HCT116 (cell line): ENCODE measurements at regions not wholly inside any gene's neighbourhood (a gene's known extent, or its start where the extent isn't known, plus 50 kb on each side); places are given as distances from the start of the nearest gene placed in this dataset.

Experiments used
- ATAC-seq: fragments of 200-7000 bp; cut with Tn5 transposase; 2 replicates; pipeline ENCODE4 v1.9.1; 2020; ENCODE audit warnings: mild to moderate bottlenecking, moderate library complexity
- BruUV-seq: library from RNA; stranded (reverse); fragments of 400-500 nt; replicated peaks from 2 replicates; lab custom pipeline; 2021; lab: Mats Ljungman, UMichigan
- CTCF ChIA-PET: fragments of 300-600 bp; sonication (Branson Sonifier 250); formaldehyde crosslinking; loops from one replicate; lab custom pipeline; 2021; ENCODE audit warnings: antibody characterized with exemption; lab: Charles Lee
- POLR2A ChIA-PET: fragments of 300-600, 350-600 bp; sonication (Branson Sonifier 250); formaldehyde crosslinking; loops from one replicate; lab custom pipeline; 2021; ENCODE audit warnings: antibody characterized with exemption; lab: Charles Lee
- RAD21 ChIA-PET, 2 experiments: fragments of 300-600 bp; sonication (Branson Sonifier 250); formaldehyde crosslinking; loops; one replicate each; lab custom pipeline; 2023; ENCODE audit warnings: low total read pairs in 2 of 2; ENCODE audit not compliant: uncharacterized antibody in 2 of 2, unreplicated experiment in 2 of 2, low non-redundant PET in 1 of 2; lab: Charles Lee
- DNase-seq: peaks from one replicate; pipeline ENCODE4 v3.0.0-alpha.2; 2010; ENCODE audit warnings: low read depth, low spot score
- H2AFZ ChIP-seq: fragments of 200-600 bp; shearing (Covaris generic), sonication (generic); 2 replicates; pipeline ENCODE4 v1.6.1; 2017; ENCODE audit warnings: low read depth, mixed run types, mixed read lengths, antibody characterized with exemption, low read length; ENCODE audit not compliant: poor library complexity, severe bottlenecking
- H3K27ac ChIP-seq: 2 replicates; pipeline ENCODE4 v1.5.1; 2012; ENCODE audit warnings: low read depth, low read length
- H3K27me3 ChIP-seq: fragments of 200-600 bp; sonication (generic); 2 replicates; pipeline ENCODE4 v1.6.1; 2016; ENCODE audit warnings: mixed run types, low read length, mixed read lengths; ENCODE audit not compliant: insufficient read depth
- H3K36me3 ChIP-seq, 2 experiments: fragments of 200-500 bp in 1 of 2; fragments of 200-600 bp in 1 of 2; sonication (Bioruptor generic) in 1 of 2; sonication (generic) in 1 of 2; 2 replicates each; pipeline versions ENCODE4 v1.5.1 to v1.6.1; 2014 to 2016; ENCODE audit warnings: low read length in 2 of 2, inconsistent platforms in 1 of 2, mixed read lengths in 1 of 2, mixed run types in 1 of 2; ENCODE audit not compliant: insufficient read depth in 2 of 2, control insufficient read depth in 1 of 2
- H3K4me1 ChIP-seq, 2 experiments: fragments of 200-600 bp in 1 of 2; sonication (generic) in 1 of 2; 2 replicates each; pipeline versions ENCODE4 v1.5.1 to v1.6.1; 2012 to 2017; ENCODE audit warnings: low read length in 2 of 2, inconsistent platforms in 1 of 2, mild to moderate bottlenecking in 1 of 2, mixed read lengths in 1 of 2, mixed run types in 1 of 2, moderate library complexity in 1 of 2; ENCODE audit not compliant: insufficient read depth in 2 of 2, control insufficient read depth in 1 of 2
- H3K4me2 ChIP-seq: fragments of 200-600 bp; sonication (generic); 2 replicates; pipeline ENCODE4 v1.6.1; 2017; ENCODE audit warnings: mixed run types, low read length, mixed read lengths
- H3K4me3 ChIP-seq, 2 experiments: fragments of 200-600 bp in 1 of 2; sonication (generic) in 1 of 2; replicated peaks in 1 of 2; 2 replicates each; pipeline ENCODE4 v1.5.1; 2011 to 2016; ENCODE audit warnings: low read length in 2 of 2, control low read depth in 1 of 2, low read depth in 1 of 2, mild to moderate bottlenecking in 1 of 2, mixed read lengths in 1 of 2, mixed run types in 1 of 2
- H3K79me2 ChIP-seq: fragments of 200-600 bp; sonication (generic); 2 replicates; pipeline ENCODE4 v1.6.1; 2017; ENCODE audit warnings: mild to moderate bottlenecking, mixed run types, low read length, moderate library complexity, mixed read lengths; ENCODE audit not compliant: insufficient read depth
- H3K9ac ChIP-seq: fragments of 200-600 bp; sonication (generic); 2 replicates; pipeline ENCODE4 v1.6.1; 2016; ENCODE audit warnings: low read length, mixed read lengths
- H3K9me2 ChIP-seq: fragments of 200-600 bp; sonication (generic), shearing (Covaris generic); 2 replicates; pipeline ENCODE4 v1.6.1; 2017; ENCODE audit warnings: mixed run types, mild to moderate bottlenecking, moderate library complexity; ENCODE audit not compliant: insufficient read depth
- H3K9me3 ChIP-seq, 2 experiments: fragments of 200-500 bp in 1 of 2; fragments of 200-600 bp in 1 of 2; sonication (Bioruptor generic) in 1 of 2; sonication (generic) in 1 of 2; 2 replicates each; pipeline ENCODE4 v1.6.1; 2014 to 2017; ENCODE audit warnings: low read length in 2 of 2, mixed read lengths in 2 of 2, inconsistent platforms in 1 of 2, low read depth in 1 of 2, mild to moderate bottlenecking in 1 of 2, mixed run types in 1 of 2, moderate library complexity in 1 of 2; ENCODE audit not compliant: control insufficient read depth in 1 of 2, insufficient read depth in 1 of 2
- H4K20me1 ChIP-seq: fragments of 200-600 bp; sonication (generic), shearing (Covaris generic); 2 replicates; pipeline ENCODE4 v1.6.1; 2017; ENCODE audit warnings: mixed run types, mild to moderate bottlenecking, moderate library complexity; ENCODE audit not compliant: insufficient read depth
- ELF1 ChIP-seq: IDR thresholded peaks from 2 replicates; pipeline ENCODE4 v1.6.1; 2012; ENCODE audit warnings: low read depth, borderline replicate concordance
- FOSL1 ChIP-seq: IDR thresholded peaks from 2 replicates; pipeline ENCODE4 v1.6.1; 2012; ENCODE audit warnings: low read depth
- POLR2AphosphoS5 ChIP-seq: IDR thresholded peaks from 2 replicates; pipeline ENCODE4 v1.6.1; 2011; ENCODE audit warnings: mild to moderate bottlenecking, low read depth, low read length, moderate library complexity
- SRF ChIP-seq: IDR thresholded peaks from 2 replicates; pipeline ENCODE4 v1.6.1; 2012; ENCODE audit warnings: low read depth
- ZNF274 ChIP-seq: fragments of 200-500 bp; sonication (Bioruptor generic); IDR thresholded peaks from 2 replicates; pipeline ENCODE4 v1.6.1; 2014; ENCODE audit warnings: mild to moderate bottlenecking, low read depth, low read length, inconsistent platforms
- intact Hi-C: fragments of 100-400 bp; cut with micrococcal nuclease; formaldehyde crosslinking; loops from 2 replicates; pipeline ENCODE4 v1.10.0; 2022
- TF ChIP-seq, protein P1 (sequence below): IDR thresholded peaks from 2 replicates; pipeline ENCODE4 v1.6.1; 2012
- TF ChIP-seq, protein P2 (sequence below): IDR thresholded peaks from 2 replicates; pipeline ENCODE4 v1.6.1; 2011; ENCODE audit warnings: mild to moderate bottlenecking, low read length, moderate library complexity; ENCODE audit not compliant: insufficient replicate concordance; ENCODE audit errors: extremely low read depth
- TF ChIP-seq, protein P3 (sequence below): IDR thresholded peaks from 2 replicates; pipeline ENCODE4 v1.6.1; 2012; ENCODE audit warnings: low read depth

DNA sequence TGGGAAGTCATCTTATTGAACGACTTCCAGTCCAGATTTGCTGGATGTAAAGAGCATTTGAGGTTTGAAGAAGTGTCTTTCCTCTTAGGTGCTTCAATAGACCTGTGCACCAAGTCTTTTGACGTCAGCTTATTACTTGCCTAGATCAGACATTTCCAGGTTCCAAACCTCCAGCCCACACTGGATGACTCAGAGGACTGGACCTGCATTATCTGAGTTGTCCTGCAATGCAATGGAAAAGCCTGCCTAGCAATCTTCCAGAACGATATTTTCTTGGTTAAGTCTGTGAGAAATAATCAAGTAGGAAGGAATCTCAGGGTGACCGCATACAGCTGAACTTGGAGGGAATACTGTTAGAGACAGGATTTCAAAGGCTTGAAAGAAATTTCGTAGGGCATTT is 147.2 kb upstream of the MOCS2 start:
- no peaks in the 10 kb centered on the region for H4K20me1 ChIP-seq
- H3K9me2 ChIP-seq: no peaks in the 10 kb centered on the region
- no peak overlapping the region for H3K4me3 ChIP-seq
- POLR2A ChIA-PET: no interaction called here
- no peaks in the 10 kb centered on the region for H3K4me1 ChIP-seq
- CTCF ChIA-PET: no interaction called here
- no peak overlapping the region for H3K27ac ChIP-seq
- TF ChIP-seq, protein P1, sequence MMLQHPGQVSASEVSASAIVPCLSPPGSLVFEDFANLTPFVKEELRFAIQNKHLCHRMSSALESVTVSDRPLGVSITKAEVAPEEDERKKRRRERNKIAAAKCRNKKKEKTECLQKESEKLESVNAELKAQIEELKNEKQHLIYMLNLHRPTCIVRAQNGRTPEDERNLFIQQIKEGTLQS: no peak
- TF ChIP-seq, protein P2, sequence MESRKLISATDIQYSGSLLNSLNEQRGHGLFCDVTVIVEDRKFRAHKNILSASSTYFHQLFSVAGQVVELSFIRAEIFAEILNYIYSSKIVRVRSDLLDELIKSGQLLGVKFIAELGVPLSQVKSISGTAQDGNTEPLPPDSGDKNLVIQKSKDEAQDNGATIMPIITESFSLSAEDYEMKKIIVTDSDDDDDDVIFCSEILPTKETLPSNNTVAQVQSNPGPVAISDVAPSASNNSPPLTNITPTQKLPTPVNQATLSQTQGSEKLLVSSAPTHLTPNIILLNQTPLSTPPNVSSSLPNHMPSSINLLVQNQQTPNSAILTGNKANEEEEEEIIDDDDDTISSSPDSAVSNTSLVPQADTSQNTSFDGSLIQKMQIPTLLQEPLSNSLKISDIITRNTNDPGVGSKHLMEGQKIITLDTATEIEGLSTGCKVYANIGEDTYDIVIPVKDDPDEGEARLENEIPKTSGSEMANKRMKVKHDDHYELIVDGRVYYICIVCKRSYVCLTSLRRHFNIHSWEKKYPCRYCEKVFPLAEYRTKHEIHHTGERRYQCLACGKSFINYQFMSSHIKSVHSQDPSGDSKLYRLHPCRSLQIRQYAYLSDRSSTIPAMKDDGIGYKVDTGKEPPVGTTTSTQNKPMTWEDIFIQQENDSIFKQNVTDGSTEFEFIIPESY: no peak
- TF ChIP-seq ELF1 (no peak), SRF (no peak), FOSL1 (no peak), POLR2AphosphoS5 (no peak), ZNF274 (no peak)
- TF ChIP-seq, protein P3, sequence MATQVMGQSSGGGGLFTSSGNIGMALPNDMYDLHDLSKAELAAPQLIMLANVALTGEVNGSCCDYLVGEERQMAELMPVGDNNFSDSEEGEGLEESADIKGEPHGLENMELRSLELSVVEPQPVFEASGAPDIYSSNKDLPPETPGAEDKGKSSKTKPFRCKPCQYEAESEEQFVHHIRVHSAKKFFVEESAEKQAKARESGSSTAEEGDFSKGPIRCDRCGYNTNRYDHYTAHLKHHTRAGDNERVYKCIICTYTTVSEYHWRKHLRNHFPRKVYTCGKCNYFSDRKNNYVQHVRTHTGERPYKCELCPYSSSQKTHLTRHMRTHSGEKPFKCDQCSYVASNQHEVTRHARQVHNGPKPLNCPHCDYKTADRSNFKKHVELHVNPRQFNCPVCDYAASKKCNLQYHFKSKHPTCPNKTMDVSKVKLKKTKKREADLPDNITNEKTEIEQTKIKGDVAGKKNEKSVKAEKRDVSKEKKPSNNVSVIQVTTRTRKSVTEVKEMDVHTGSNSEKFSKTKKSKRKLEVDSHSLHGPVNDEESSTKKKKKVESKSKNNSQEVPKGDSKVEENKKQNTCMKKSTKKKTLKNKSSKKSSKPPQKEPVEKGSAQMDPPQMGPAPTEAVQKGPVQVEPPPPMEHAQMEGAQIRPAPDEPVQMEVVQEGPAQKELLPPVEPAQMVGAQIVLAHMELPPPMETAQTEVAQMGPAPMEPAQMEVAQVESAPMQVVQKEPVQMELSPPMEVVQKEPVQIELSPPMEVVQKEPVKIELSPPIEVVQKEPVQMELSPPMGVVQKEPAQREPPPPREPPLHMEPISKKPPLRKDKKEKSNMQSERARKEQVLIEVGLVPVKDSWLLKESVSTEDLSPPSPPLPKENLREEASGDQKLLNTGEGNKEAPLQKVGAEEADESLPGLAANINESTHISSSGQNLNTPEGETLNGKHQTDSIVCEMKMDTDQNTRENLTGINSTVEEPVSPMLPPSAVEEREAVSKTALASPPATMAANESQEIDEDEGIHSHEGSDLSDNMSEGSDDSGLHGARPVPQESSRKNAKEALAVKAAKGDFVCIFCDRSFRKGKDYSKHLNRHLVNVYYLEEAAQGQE: no peak
- no peaks in the 10 kb centered on the region for H3K79me2 ChIP-seq
- intact Hi-C loops: no loop called here
- no peaks in the 10 kb centered on the region for H3K27me3 ChIP-seq
- RAD21 ChIA-PET: no interaction called here
- no peak overlapping the region for H2AFZ ChIP-seq
- H3K36me3 ChIP-seq: no peaks in the 10 kb centered on the region
- no peak for ATAC-seq
- no TSS peak for BruUV-seq
- DNase-seq: no peak
- H3K9ac ChIP-seq: no peak overlapping the region
- no peak overlapping the region for H3K4me2 ChIP-seq
- no peaks in the 10 kb centered on the region for H3K9me3 ChIP-seq
